ENCODE measurements at regions not wholly inside any gene's neighbourhood (a gene's known extent, or its start where the extent isn't known, plus 50 kb on each side); places are given as distances from the start of the nearest gene placed in this dataset.

DNA sequence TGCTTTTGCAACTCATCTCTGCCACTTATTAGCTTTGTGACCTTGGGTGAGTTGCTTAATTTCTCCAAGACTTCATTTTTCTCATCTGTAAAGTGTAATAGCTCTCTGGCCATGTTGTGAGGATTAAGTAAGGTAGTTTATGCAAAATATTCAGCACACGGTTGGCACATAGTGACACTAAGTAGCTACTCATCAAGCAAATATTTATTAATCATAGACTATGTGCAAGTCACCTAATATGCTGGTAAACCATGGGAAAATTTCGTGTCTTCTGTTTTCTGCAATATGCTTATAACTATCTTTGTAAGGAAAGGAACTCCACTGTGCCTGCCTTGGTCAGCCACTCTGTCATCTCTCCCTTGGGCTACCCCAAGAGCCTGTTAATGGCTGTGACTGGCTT lies 50.3 kb upstream of the EGR2 start:
- no peak for DNase-seq (ENCODE audit: low spot score in 2 of 2)
- no peaks in the 10 kb centered on the region for H3K4me1 ChIP-seq
- TF ChIP-seq, protein P1, sequence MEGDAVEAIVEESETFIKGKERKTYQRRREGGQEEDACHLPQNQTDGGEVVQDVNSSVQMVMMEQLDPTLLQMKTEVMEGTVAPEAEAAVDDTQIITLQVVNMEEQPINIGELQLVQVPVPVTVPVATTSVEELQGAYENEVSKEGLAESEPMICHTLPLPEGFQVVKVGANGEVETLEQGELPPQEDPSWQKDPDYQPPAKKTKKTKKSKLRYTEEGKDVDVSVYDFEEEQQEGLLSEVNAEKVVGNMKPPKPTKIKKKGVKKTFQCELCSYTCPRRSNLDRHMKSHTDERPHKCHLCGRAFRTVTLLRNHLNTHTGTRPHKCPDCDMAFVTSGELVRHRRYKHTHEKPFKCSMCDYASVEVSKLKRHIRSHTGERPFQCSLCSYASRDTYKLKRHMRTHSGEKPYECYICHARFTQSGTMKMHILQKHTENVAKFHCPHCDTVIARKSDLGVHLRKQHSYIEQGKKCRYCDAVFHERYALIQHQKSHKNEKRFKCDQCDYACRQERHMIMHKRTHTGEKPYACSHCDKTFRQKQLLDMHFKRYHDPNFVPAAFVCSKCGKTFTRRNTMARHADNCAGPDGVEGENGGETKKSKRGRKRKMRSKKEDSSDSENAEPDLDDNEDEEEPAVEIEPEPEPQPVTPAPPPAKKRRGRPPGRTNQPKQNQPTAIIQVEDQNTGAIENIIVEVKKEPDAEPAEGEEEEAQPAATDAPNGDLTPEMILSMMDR (IDR thresholded peaks at IDR 0.05), result no peak
- H3K27ac ChIP-seq, result no peak overlapping the region
- no peak overlapping the region for H3K4me3 ChIP-seq
- H3K27me3 ChIP-seq, result no peaks in the 10 kb centered on the region
- H3K9me3 ChIP-seq, result no peaks in the 10 kb centered on the region
- intact Hi-C loops (cut with DNase I), result no loop called here
- H3K36me3 ChIP-seq, result no peaks in the 10 kb centered on the region

All from ascending aorta (tissue), 2 donors.